ENCODE measurements at regions not wholly inside any gene's neighbourhood (a gene's known extent, or its start where the extent isn't known, plus 50 kb on each side); places are given as distances from the start of the nearest gene placed in this dataset.

GRCh38 chr22:49007013-49007653 is 820.5 kb downstream of the BRD1 start:
- Histone ChIP-seq H2AFZ (ENCODE audit: low read length) (no peak overlapping the region), H3K36me3 (replicated peaks; ENCODE audit: insufficient read depth, low read length) (no peaks in the 10 kb centered on the region), H3K9me3 (replicated peaks; ENCODE audit: insufficient read depth, low read length) (no peaks in the 10 kb centered on the region), H3K27ac (ENCODE audit: low read length) (no peak overlapping the region), H3K4me2 (ENCODE audit: low read depth, low read length) (no peak overlapping the region), H3K9ac (ENCODE audit: low read length) (no peak overlapping the region), H3K4me1 (ENCODE audit: low read length) (no peaks in the 10 kb centered on the region), H3K27me3 (replicated peaks; ENCODE audit: insufficient read depth, low read length) (peaks cover 66% of the 10 kb centered on the region), H3F3A (ENCODE audit: insufficient read depth, low read length) (no peaks in the 10 kb centered on the region), H4K20me1 (ENCODE audit: insufficient read depth, low read length) (no peaks in the 10 kb centered on the region), H3K4me3 (ENCODE audit: low read length) (no peak overlapping the region), H3K79me2 (ENCODE audit: low read length) (no peaks in the 10 kb centered on the region), H3K9me2 (replicated peaks; ENCODE audit: insufficient read depth, low read length) (no peaks in the 10 kb centered on the region)
- no peak for DNase-seq
- TF ChIP-seq, protein P1, sequence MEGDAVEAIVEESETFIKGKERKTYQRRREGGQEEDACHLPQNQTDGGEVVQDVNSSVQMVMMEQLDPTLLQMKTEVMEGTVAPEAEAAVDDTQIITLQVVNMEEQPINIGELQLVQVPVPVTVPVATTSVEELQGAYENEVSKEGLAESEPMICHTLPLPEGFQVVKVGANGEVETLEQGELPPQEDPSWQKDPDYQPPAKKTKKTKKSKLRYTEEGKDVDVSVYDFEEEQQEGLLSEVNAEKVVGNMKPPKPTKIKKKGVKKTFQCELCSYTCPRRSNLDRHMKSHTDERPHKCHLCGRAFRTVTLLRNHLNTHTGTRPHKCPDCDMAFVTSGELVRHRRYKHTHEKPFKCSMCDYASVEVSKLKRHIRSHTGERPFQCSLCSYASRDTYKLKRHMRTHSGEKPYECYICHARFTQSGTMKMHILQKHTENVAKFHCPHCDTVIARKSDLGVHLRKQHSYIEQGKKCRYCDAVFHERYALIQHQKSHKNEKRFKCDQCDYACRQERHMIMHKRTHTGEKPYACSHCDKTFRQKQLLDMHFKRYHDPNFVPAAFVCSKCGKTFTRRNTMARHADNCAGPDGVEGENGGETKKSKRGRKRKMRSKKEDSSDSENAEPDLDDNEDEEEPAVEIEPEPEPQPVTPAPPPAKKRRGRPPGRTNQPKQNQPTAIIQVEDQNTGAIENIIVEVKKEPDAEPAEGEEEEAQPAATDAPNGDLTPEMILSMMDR (IDR thresholded peaks at IDR 0.05; ENCODE audit: low read length) = no peak
- TF ChIP-seq EZH2phosphoT487 (IDR thresholded peaks at IDR 0.05; ENCODE audit: low read length) = no peak
- no peak for TF ChIP-seq EZH2 (optimal IDR thresholded peaks at IDR 0.05; ENCODE audit: low read depth, low read length)

DNA sequence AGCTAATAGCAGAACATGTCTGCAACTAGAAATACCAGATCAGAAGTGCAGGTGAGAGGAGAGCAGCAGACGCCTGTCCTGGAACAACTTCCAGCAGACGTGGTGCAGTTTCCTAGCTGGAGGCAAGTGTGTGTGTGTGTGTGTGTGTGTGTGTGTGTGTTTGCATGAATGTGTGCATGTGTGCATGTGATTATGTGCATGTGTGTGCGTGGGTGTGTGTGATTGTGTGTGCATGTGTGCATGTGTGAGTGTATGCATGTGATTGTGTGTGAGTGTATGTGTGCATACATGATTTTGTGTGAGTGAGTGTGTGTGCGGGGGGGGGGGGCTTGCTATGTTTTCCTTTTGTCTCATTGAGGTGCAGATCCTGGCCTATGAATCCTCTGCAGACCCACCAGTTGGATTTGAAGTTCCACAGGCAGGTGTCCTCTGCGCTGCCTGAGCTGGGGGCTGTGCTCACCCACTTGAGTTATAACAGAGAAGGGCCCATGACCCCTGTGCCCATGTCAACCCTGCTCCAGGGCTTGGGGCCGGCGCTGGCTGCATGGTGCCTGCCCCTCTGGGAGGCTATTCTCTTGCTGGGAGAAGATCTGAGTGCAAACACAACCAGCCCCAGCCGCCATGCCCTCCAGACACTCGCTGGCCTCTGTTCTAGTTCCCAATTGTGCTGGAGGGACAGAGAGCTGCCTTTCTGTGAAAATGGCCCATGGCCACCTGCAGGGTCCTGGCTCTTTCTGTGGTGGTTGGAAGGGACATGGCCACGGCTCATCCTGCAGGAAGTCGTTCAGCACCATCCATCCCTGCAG is 821.3 kb downstream of the BRD1 start:
- Histone ChIP-seq H3K27me3 (replicated peaks; ENCODE audit: insufficient read depth, low read length) (peaks cover 59% of the 10 kb centered on the region), H2AFZ (ENCODE audit: low read length) (no peak overlapping the region), H3K9ac (ENCODE audit: low read length) (no peak overlapping the region), H3K36me3 (replicated peaks; ENCODE audit: insufficient read depth, low read length) (no peaks in the 10 kb centered on the region), H3K4me2 (ENCODE audit: low read depth, low read length) (no peak overlapping the region), H3K9me2 (replicated peaks; ENCODE audit: insufficient read depth, low read length) (no peaks in the 10 kb centered on the region), H3F3A (ENCODE audit: insufficient read depth, low read length) (no peaks in the 10 kb centered on the region), H3K4me1 (ENCODE audit: low read length) (no peaks in the 10 kb centered on the region), H3K9me3 (replicated peaks; ENCODE audit: insufficient read depth, low read length) (no peaks in the 10 kb centered on the region), H3K27ac (ENCODE audit: low read length) (no peak overlapping the region), H4K20me1 (ENCODE audit: insufficient read depth, low read length) (no peaks in the 10 kb centered on the region), H3K4me3 (ENCODE audit: low read length) (no peak overlapping the region), H3K79me2 (ENCODE audit: low read length) (no peaks in the 10 kb centered on the region)
- DNase-seq = no peak
- TF ChIP-seq EZH2phosphoT487 (IDR thresholded peaks at IDR 0.05; ENCODE audit: low read length) = no peak
- no peak for TF ChIP-seq EZH2 (optimal IDR thresholded peaks at IDR 0.05; ENCODE audit: low read depth, low read length)
- TF ChIP-seq, protein P1 (IDR thresholded peaks at IDR 0.05; ENCODE audit: low read length) = no peak

DNA sequence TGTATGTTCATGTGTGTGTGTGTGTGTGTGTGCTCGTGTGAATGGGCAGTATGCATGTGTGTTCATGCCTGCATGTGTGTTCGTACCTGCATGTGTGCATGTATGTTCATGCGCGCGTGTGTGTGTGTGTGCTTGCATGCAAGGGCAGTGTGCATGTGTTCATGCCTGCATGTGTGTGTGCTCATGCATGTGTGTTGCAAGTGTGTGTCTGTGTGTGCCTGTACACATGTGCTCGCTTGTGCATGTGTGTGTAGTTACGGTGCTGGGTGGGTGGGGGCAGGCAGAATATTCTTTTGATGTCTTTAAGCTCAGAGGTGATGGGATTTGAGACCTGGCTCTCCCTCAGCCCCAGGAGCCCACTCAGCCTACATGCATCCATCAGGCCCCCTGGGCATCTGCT is 822.1 kb downstream of the BRD1 start:
- H3K9ac ChIP-seq (ENCODE audit: low read length) = no peak overlapping the region
- no peak overlapping the region for H2AFZ ChIP-seq (ENCODE audit: low read length)
- H3K4me3 ChIP-seq (ENCODE audit: low read length) = no peak overlapping the region
- H3K27ac ChIP-seq (ENCODE audit: low read length) = no peak overlapping the region
- DNase-seq = no peak
- no peaks in the 10 kb centered on the region for H3K9me3 ChIP-seq (replicated peaks; ENCODE audit: insufficient read depth, low read length)
- H3F3A ChIP-seq (ENCODE audit: insufficient read depth, low read length) = no peaks in the 10 kb centered on the region
- no peak for TF ChIP-seq EZH2 (optimal IDR thresholded peaks at IDR 0.05; ENCODE audit: low read depth, low read length)
- TF ChIP-seq, protein P1 (IDR thresholded peaks at IDR 0.05; ENCODE audit: low read length) = no peak
- no peak for TF ChIP-seq EZH2phosphoT487 (IDR thresholded peaks at IDR 0.05; ENCODE audit: low read length)
- no peaks in the 10 kb centered on the region for H3K4me1 ChIP-seq (ENCODE audit: low read length)
- no peaks in the 10 kb centered on the region for H4K20me1 ChIP-seq (ENCODE audit: insufficient read depth, low read length)
- no peaks in the 10 kb centered on the region for H3K79me2 ChIP-seq (ENCODE audit: low read length)
- H3K9me2 ChIP-seq (replicated peaks; ENCODE audit: insufficient read depth, low read length) = no peaks in the 10 kb centered on the region
- H3K27me3 ChIP-seq (replicated peaks; ENCODE audit: insufficient read depth, low read length) = peaks cover 52% of the 10 kb centered on the region
- H3K4me2 ChIP-seq (ENCODE audit: low read depth, low read length) = no peak overlapping the region
- no peaks in the 10 kb centered on the region for H3K36me3 ChIP-seq (replicated peaks; ENCODE audit: insufficient read depth, low read length)

All from MM.1S (cell line).